Body of pancreas (tissue), 4 donors: ENCODE measurements at regions not wholly inside any gene's neighbourhood (a gene's known extent, or its start where the extent isn't known, plus 50 kb on each side); places are given as distances from the start of the nearest gene placed in this dataset.

Experiments
- ATAC-seq: fragments of 150-250 bp; one replicate; pipeline ENCODE4 v1.9.1; 2016
- DNase-seq, 4 donors: peaks; one replicate each; pipeline ENCODE4 v3.0.0-alpha.2; 2019
- H3K27ac ChIP-seq, 4 donors: fragments of 200-600 bp; sonication (generic); 1 replicate in 3 of 4; 2 replicates in 1 of 4; pipeline versions ENCODE4 v1.5.1 to v1.6.1; 2016 to 2019; ENCODE audit warnings: mild to moderate bottlenecking in 1 of 4, mixed read lengths in 1 of 4, moderate library complexity in 1 of 4
- H3K27me3 ChIP-seq, 2 donors: fragments of 200-600 bp; sonication (generic); one replicate each; pipeline ENCODE4 v1.6.0; 2016; ENCODE audit warnings: mild to moderate bottlenecking in 1 of 2
- H3K36me3 ChIP-seq, 2 donors: fragments of 200-600 bp; sonication (generic); replicated peaks in 1 of 2; 2 replicates each; pipeline ENCODE4 v1.5.1; 2016; ENCODE audit warnings: low read depth in 2 of 2; ENCODE audit not compliant: insufficient read depth in 1 of 2
- H3K4me1 ChIP-seq: fragments of 200-600 bp; sonication (generic); one replicate; pipeline ENCODE4 v1.6.0; 2016
- H3K4me3 ChIP-seq, 2 donors: fragments of 200-600 bp; sonication (generic); 1 replicate in 1 of 2; 2 replicates in 1 of 2; pipeline ENCODE4 v1.5.1; 2016 to 2019
- H3K9me3 ChIP-seq, 3 donors: fragments of 200-600 bp; sonication (generic); 1 replicate in 2 of 3; 2 replicates in 1 of 3; pipeline ENCODE4 v1.5.1; 2016
- POLR2A ChIP-seq, 3 donors: fragments of 450-650 bp; IDR thresholded peaks; one replicate each; pipeline ENCODE4 v1.6.1; 2016; ENCODE audit warnings: antibody characterized with exemption in 3 of 3, mild to moderate bottlenecking in 2 of 3
- WGBS, 2 donors: methylation state at CpG; one replicate each; pipeline ENCODE4 v1.1.5; 2017; 5-methylcytosine and 5-hydroxymethylcytosine counted together
- intact Hi-C: fragments of 100-400 bp; cut with DNase I; formaldehyde crosslinking; loops from one replicate; pipeline ENCODE4 v1.15.1; 2023
- TF ChIP-seq, protein P1 (sequence below), 7 experiments: fragments of 450-650 bp in 4 of 7; fragments of 200-600 bp in 3 of 7; sonication (generic) in 3 of 7; IDR thresholded peaks; one replicate each; pipeline ENCODE4 v1.5.1; 2016 to 2019; ENCODE audit warnings: antibody characterized with exemption in 7 of 7

DNA sequence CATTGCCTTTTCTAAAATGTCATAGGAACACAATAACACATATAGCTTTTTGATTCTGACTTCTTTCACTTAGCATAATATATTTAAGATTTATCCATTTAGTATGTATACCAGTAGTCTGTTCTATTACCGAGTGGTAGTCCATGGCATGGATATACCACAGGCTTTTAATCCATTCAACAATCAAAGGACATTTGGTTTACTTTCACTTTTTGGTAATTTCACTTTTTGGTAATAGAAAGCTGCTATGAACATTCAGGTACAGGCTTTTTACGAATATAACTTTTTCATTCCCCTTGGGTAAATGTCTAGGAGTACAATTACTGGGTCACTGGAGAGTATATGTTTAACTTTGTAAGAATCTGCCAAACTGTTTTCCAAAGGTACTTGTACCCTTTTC lies 100.7 kb upstream of the PRICKLE1 start:
- TF ChIP-seq POLR2A (IDR thresholded peaks at IDR 0.05), result no peak
- TF ChIP-seq, protein P1, sequence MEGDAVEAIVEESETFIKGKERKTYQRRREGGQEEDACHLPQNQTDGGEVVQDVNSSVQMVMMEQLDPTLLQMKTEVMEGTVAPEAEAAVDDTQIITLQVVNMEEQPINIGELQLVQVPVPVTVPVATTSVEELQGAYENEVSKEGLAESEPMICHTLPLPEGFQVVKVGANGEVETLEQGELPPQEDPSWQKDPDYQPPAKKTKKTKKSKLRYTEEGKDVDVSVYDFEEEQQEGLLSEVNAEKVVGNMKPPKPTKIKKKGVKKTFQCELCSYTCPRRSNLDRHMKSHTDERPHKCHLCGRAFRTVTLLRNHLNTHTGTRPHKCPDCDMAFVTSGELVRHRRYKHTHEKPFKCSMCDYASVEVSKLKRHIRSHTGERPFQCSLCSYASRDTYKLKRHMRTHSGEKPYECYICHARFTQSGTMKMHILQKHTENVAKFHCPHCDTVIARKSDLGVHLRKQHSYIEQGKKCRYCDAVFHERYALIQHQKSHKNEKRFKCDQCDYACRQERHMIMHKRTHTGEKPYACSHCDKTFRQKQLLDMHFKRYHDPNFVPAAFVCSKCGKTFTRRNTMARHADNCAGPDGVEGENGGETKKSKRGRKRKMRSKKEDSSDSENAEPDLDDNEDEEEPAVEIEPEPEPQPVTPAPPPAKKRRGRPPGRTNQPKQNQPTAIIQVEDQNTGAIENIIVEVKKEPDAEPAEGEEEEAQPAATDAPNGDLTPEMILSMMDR (IDR thresholded peaks at IDR 0.05), result no peak
- Histone ChIP-seq H3K9me3 (no peaks in the 10 kb centered on the region), H3K27ac (no peak overlapping the region), H3K4me3 (no peak overlapping the region), H3K36me3 (no peaks in the 10 kb centered on the region), H3K27me3 (no peaks in the 10 kb centered on the region), H3K4me1 (no peaks in the 10 kb centered on the region)
- DNase-seq (no peak), ATAC-seq (no peak)
- intact Hi-C loops, result no loop called here
- 76 to 77% methylated on average over 2 of the region's 2 CpGs for WGBS, 2 donors

DNA sequence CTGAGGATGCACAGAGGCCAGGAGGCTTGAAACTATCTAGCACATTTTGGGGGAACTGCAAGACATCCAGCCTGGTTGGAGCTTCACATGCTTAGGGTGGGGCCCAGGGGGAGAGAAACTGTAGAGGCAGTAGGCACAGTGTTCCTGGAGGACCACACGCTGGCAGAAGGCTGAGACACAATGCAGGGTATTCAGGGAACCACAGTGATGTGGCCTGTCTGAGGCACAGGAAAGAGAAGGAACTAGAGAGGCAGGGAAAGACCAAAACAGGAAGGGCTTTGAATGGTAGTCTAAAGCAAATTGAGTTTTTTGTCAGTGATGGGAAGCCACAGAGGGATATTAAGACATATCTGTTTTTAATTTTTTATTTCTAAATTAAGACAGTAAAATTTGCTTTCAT lies 100.2 kb upstream of the PRICKLE1 start:
- Histone ChIP-seq H3K9me3 (no peaks in the 10 kb centered on the region), H3K4me3 (no peak overlapping the region), H3K4me1 (no peaks in the 10 kb centered on the region), H3K36me3 (no peaks in the 10 kb centered on the region), H3K27me3 (no peaks in the 10 kb centered on the region), H3K27ac (no peak overlapping the region)
- intact Hi-C loops, result no loop called here
- TF ChIP-seq, protein P1 (IDR thresholded peaks at IDR 0.05), result no peak
- no peak for TF ChIP-seq POLR2A (IDR thresholded peaks at IDR 0.05)
- DNase-seq (no peak), ATAC-seq (no peak)
- WGBS, 2 donors, result 52 to 77% methylated on average over 1 of the region's 1 CpG

DNA sequence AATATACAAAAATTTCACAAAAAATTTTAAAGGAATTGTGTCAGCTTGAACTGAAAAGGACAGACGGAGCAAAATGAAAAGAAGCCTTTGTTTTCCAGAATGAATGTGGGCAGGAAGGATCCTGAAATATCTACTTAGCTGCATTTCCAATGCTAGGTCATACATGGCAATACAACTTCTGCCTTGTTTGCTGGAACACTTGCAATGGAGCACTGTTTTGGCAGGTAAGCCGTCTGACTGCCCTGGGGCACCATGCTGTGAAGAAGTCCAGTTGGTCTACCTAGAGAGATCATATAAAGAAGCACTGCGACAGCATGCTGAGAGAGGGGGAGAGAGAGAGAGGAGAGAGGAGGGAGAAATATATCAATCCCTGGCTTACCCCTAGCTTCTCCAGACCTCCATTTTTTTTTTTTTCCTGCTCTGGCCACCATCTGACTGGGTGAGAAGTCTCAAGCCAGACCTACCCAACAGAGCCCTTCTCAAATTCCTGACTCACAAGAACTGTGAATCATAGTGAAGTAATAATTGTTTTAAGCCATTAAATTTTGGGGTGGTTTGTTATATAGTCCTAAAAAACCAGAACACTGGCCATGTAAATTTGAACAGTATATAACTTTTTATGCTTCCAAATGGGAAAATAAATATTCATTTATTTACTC lies 97.1 kb upstream of the PRICKLE1 start:
- DNase-seq (no peak), ATAC-seq (no peak)
- intact Hi-C loops, result no loop called here
- no peaks in the 10 kb centered on the region for H3K9me3 ChIP-seq
- no peak overlapping the region for H3K27ac ChIP-seq
- H3K27me3 ChIP-seq, result no peaks in the 10 kb centered on the region
- H3K4me1 ChIP-seq, result no peaks in the 10 kb centered on the region
- no peaks in the 10 kb centered on the region for H3K36me3 ChIP-seq
- no peak for TF ChIP-seq POLR2A (IDR thresholded peaks at IDR 0.05)
- TF ChIP-seq, protein P1 (IDR thresholded peaks at IDR 0.05), result no peak
- 79 to 85% methylated on average over 3 of the region's 3 CpGs for WGBS, 2 donors
- no peak overlapping the region for H3K4me3 ChIP-seq

DNA sequence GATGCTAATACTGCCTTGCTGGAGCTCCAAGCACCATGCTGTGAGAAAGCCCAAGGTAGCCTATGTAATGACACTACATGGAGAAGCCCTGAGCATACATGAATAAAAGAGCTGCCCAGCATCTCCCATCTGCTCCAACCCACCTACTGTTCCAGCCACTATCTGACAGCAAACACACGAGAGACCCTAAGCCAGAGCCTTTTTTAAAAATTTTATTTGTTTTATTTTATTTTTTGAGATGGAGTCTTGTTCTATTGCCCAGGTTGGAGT lies 95.2 kb upstream of the PRICKLE1 start:
- Histone ChIP-seq H3K36me3 (no peaks in the 10 kb centered on the region), H3K27ac (no peak overlapping the region), H3K4me1 (no peaks in the 10 kb centered on the region), H3K27me3 (no peaks in the 10 kb centered on the region), H3K4me3 (no peak overlapping the region), H3K9me3 (no peaks in the 10 kb centered on the region)
- 76 to 100% methylated on average over 1 of the region's 1 CpG for WGBS, 2 donors
- TF ChIP-seq, protein P1 (IDR thresholded peaks at IDR 0.05), result no peak
- no peak for TF ChIP-seq POLR2A (IDR thresholded peaks at IDR 0.05)
- no peak for ATAC-seq
- no peak for DNase-seq
- intact Hi-C loops, result no loop called here
